Endothelial cell (in vitro differentiated cells): ENCODE measurements at regions not wholly inside any gene's neighbourhood (a gene's known extent, or its start where the extent isn't known, plus 50 kb on each side); places are given as distances from the start of the nearest gene placed in this dataset.

Source experiments
- DNase-seq: peaks from one replicate; pipeline ENCODE4 v3.0.0; 2021; ENCODE audit warnings: low spot score
- H3K27ac Mint-ChIP-seq: one replicate; pipeline ENCODE4 v1.8.0; 2021; ENCODE audit warnings: mixed read lengths, inconsistent platforms; ENCODE audit not compliant: unreplicated experiment
- H3K27me3 Mint-ChIP-seq: one replicate; pipeline ENCODE4 v1.8.0; 2021; ENCODE audit warnings: mild to moderate bottlenecking, moderate library complexity, mixed read lengths, inconsistent platforms; ENCODE audit not compliant: unreplicated experiment
- H3K36me3 Mint-ChIP-seq: one replicate; pipeline ENCODE4 v1.8.0; 2021; ENCODE audit warnings: mild to moderate bottlenecking, low read depth, mixed read lengths, inconsistent platforms; ENCODE audit not compliant: unreplicated experiment
- H3K4me1 Mint-ChIP-seq: one replicate; pipeline ENCODE4 v1.8.0; 2021; ENCODE audit warnings: mild to moderate bottlenecking, mixed read lengths, inconsistent platforms; ENCODE audit not compliant: unreplicated experiment
- H3K4me3 Mint-ChIP-seq: one replicate; pipeline ENCODE4 v1.8.0; 2021; ENCODE audit warnings: mild to moderate bottlenecking, mixed read lengths, inconsistent platforms; ENCODE audit not compliant: unreplicated experiment
- H3K9me3 Mint-ChIP-seq: one replicate; pipeline ENCODE4 v1.8.0; 2021; ENCODE audit warnings: mixed read lengths, inconsistent platforms; ENCODE audit not compliant: unreplicated experiment
- CTCF ChIP-seq: fragments of 200-600 bp; sonication (generic); IDR thresholded peaks from one replicate; pipeline ENCODE4 v1.5.0; 2021; ENCODE audit warnings: antibody characterized with exemption; ENCODE audit not compliant: unreplicated experiment

DNA sequence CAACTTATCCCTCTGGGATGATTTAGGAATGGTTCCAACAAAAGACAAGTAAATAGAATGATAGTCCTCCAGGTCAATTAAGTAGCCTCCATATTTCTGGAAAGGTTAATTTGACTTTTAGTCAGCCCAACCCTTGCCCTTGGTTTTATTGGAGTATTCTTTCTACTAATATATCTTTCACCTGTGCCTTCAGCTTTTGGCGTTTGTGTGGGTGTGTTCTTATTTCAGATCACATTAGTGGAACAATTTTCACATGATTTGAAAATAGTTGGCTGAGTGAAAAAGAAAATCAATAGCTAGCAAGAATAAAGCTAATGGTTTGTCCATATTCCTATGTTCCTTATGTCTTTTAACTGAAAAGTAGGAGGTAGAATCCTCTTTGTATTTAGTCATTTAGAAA is 239.6 kb upstream of the SGK1 start:
- H3K27ac Mint-ChIP-seq: no peak overlapping the region
- H3K4me1 Mint-ChIP-seq: no peaks in the 10 kb centered on the region
- H3K9me3 Mint-ChIP-seq: no peaks in the 10 kb centered on the region
- DNase-seq: no peak
- TF ChIP-seq CTCF: no peak
- no peaks in the 10 kb centered on the region for H3K27me3 Mint-ChIP-seq
- no peak overlapping the region for H3K4me3 Mint-ChIP-seq
- H3K36me3 Mint-ChIP-seq: no peaks in the 10 kb centered on the region

GRCh38 chr6:134555672-134556071 is 237.8 kb upstream of the SGK1 start:
- no peaks in the 10 kb centered on the region for H3K27me3 Mint-ChIP-seq
- no peak overlapping the region for H3K27ac Mint-ChIP-seq
- TF ChIP-seq CTCF: no peak
- no peaks in the 10 kb centered on the region for H3K36me3 Mint-ChIP-seq
- DNase-seq: no peak
- peaks cover 2% of the 10 kb centered on the region for H3K4me1 Mint-ChIP-seq
- H3K4me3 Mint-ChIP-seq: no peak overlapping the region
- no peaks in the 10 kb centered on the region for H3K9me3 Mint-ChIP-seq

GRCh38 chr6:134553936-134554335 is 236.0 kb upstream of the SGK1 start:
- no peak overlapping the region for H3K27ac Mint-ChIP-seq
- no peaks in the 10 kb centered on the region for H3K36me3 Mint-ChIP-seq
- no peak overlapping the region for H3K4me3 Mint-ChIP-seq
- DNase-seq: no peak
- H3K9me3 Mint-ChIP-seq: no peaks in the 10 kb centered on the region
- no peaks in the 10 kb centered on the region for H3K27me3 Mint-ChIP-seq
- H3K4me1 Mint-ChIP-seq: peaks cover 4% of the 10 kb centered on the region
- no peak for TF ChIP-seq CTCF

GRCh38 chr6:134551245-134551960 is 233.5 kb upstream of the SGK1 start:
- DNase-seq: no peak
- Mint-ChIP-seq H3K9me3 (no peaks in the 10 kb centered on the region), H3K36me3 (no peaks in the 10 kb centered on the region), H3K4me3 (no peak overlapping the region), H3K27me3 (no peaks in the 10 kb centered on the region), H3K4me1 (peaks cover 4% of the 10 kb centered on the region), H3K27ac (no peak overlapping the region)
- TF ChIP-seq CTCF: no peak

DNA sequence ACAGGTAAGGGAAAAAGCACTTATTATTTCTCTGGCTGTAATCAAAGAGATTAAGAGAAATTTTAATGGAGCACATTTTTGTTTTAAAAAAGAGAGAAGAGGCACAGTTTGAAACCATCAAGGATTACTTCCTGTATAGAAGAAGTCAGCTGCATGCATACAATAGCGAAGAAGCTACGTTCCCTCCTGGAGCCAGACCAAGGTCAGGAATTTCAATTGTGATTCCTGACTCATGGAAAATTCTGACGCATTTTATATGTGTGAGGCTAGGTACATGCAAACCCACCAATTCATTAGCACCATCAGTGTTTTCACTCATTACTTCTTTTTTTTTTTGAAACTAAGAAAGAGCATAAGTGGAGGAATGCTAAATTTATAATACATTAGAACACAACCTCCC is 232.7 kb upstream of the SGK1 start:
- Mint-ChIP-seq H3K4me3 (no peak overlapping the region), H3K27me3 (no peaks in the 10 kb centered on the region), H3K27ac (no peak overlapping the region), H3K9me3 (no peaks in the 10 kb centered on the region), H3K36me3 (no peaks in the 10 kb centered on the region), H3K4me1 (peaks cover 4% of the 10 kb centered on the region)
- no peak for DNase-seq
- TF ChIP-seq CTCF: no peak
